ENCODE measurements at regions not wholly inside any gene's neighbourhood (a gene's known extent, or its start where the extent isn't known, plus 50 kb on each side); places are given as distances from the start of the nearest gene placed in this dataset.

DNA sequence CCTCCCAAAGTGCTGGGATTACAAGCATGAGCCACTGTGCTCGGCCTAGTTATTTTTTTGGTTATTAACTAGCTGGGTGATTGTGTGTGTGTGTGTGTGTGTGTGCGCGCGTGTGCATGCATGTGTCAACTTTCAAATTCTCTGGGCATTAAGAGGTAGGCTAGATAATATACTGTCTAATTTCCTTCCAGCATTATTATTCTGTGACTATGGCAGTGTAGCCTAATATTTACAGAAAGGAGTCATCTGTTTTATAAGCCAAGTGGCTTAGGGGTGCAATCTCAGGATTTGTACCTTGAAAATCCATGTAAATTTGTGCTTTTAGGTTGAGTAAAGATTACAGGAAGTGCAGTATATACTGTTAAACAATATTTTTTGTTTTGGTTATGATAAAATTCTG is 85.1 kb upstream of the ZBTB20 start:
- H3K27me3 Mint-ChIP-seq (ENCODE audit: low read depth): no peaks in the 10 kb centered on the region
- H3K4me1 Mint-ChIP-seq: no peaks in the 10 kb centered on the region
- TF ChIP-seq, protein P1, sequence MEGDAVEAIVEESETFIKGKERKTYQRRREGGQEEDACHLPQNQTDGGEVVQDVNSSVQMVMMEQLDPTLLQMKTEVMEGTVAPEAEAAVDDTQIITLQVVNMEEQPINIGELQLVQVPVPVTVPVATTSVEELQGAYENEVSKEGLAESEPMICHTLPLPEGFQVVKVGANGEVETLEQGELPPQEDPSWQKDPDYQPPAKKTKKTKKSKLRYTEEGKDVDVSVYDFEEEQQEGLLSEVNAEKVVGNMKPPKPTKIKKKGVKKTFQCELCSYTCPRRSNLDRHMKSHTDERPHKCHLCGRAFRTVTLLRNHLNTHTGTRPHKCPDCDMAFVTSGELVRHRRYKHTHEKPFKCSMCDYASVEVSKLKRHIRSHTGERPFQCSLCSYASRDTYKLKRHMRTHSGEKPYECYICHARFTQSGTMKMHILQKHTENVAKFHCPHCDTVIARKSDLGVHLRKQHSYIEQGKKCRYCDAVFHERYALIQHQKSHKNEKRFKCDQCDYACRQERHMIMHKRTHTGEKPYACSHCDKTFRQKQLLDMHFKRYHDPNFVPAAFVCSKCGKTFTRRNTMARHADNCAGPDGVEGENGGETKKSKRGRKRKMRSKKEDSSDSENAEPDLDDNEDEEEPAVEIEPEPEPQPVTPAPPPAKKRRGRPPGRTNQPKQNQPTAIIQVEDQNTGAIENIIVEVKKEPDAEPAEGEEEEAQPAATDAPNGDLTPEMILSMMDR (IDR thresholded peaks at IDR 0.05; ENCODE audit: unreplicated experiment in 3 of 3): no peak
- no peak overlapping the region for H3K4me3 Mint-ChIP-seq
- H3K9me3 Mint-ChIP-seq: no peaks in the 10 kb centered on the region
- H3K36me3 Mint-ChIP-seq (ENCODE audit: low read depth): no peaks in the 10 kb centered on the region
- H3K27ac Mint-ChIP-seq: no peak overlapping the region

DNA sequence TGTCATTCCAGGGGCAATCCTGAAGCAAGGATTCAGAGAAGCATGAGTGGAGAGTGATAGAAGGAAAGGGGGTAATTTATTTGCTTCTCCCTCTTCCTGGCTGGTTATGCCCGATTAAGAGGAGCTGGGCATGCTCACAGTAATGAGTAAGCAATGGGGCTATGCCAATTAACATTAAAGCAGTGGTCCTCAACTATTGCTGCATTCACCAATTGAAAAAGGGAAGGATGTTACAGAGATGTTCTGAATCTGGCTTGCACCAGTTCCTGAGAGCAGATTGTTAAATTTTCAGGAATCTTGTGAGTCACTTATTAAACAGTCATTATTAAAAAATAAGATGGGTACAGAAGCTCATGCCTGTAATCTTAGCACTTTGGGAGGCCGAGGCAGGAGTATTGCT is 85.9 kb upstream of the ZBTB20 start:
- H3K4me3 Mint-ChIP-seq: no peak overlapping the region
- no peaks in the 10 kb centered on the region for H3K27me3 Mint-ChIP-seq (ENCODE audit: low read depth)
- no peaks in the 10 kb centered on the region for H3K9me3 Mint-ChIP-seq
- no peak overlapping the region for H3K27ac Mint-ChIP-seq
- H3K36me3 Mint-ChIP-seq (ENCODE audit: low read depth): no peaks in the 10 kb centered on the region
- TF ChIP-seq, protein P1 (IDR thresholded peaks at IDR 0.05; ENCODE audit: unreplicated experiment in 3 of 3): no peak
- no peaks in the 10 kb centered on the region for H3K4me1 Mint-ChIP-seq

DNA sequence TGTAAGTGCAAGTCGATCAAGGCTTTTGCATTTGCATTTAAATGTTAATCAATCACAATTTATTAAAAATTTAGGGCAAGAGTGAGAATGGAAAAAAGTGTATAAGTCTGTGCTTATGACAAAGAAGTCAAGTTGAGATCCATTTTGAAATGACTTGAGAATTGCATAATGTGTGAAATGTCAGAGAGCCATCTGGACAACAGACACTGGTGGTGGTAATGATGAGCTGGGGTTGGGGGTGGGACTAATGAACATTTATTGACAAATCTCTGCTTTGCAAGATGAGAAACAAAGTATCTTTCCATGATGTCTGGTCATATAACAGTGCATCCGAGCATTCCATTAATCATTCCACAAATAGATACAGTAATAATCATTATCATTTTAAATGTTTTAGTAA is 89.4 kb upstream of the ZBTB20 start:
- Mint-ChIP-seq H3K36me3 (ENCODE audit: low read depth) (no peaks in the 10 kb centered on the region), H3K27me3 (ENCODE audit: low read depth) (no peaks in the 10 kb centered on the region), H3K4me1 (no peaks in the 10 kb centered on the region), H3K4me3 (no peak overlapping the region), H3K9me3 (no peaks in the 10 kb centered on the region), H3K27ac (no peak overlapping the region)
- TF ChIP-seq, protein P1 (IDR thresholded peaks at IDR 0.05; ENCODE audit: unreplicated experiment in 3 of 3): no peak

DNA sequence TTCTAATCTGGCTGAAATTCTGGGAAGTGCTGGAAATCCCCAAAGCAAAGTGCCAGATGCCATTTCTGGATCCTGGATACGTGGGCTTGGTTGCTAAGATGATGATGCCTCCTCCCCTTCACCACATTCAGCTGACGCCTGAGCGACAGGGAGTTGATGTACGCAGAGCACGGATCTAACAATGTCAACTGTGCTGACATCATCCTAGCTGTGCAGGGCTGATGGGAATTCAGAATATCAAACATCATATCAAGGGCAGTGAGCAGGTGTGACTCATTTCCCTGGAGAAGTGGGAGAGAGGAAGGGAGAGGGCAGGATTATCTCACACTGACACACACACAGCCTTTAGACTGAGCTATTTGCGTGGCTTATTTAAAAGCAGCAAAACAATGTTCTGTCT is 92.6 kb upstream of the ZBTB20 start:
- Mint-ChIP-seq H3K4me1 (no peaks in the 10 kb centered on the region), H3K4me3 (no peak overlapping the region), H3K36me3 (ENCODE audit: low read depth) (no peaks in the 10 kb centered on the region), H3K27ac (no peak overlapping the region), H3K9me3 (no peaks in the 10 kb centered on the region), H3K27me3 (ENCODE audit: low read depth) (no peaks in the 10 kb centered on the region)
- TF ChIP-seq, protein P1 (IDR thresholded peaks at IDR 0.05; ENCODE audit: unreplicated experiment in 3 of 3): no peak

DNA sequence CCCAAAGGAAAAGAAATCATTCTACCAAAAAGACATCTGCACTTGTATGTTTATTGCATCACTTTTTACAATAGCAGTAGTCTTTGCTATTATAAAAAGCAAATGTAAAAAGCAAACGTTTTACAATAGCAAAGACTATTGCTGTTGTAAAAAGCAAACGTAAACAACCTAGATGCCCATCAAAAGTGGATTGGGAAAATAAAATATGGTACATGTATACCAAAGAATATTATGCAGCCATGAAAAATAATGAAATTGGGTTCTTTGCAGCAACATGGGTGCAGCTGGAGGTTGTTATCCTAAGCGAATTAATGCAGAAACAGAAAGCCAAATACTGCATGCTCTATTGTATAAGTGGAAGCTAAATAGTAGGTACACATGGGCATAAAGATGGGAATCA is 97.3 kb upstream of the ZBTB20 start:
- Mint-ChIP-seq H3K4me1 (no peaks in the 10 kb centered on the region), H3K9me3 (no peaks in the 10 kb centered on the region), H3K36me3 (ENCODE audit: low read depth) (no peaks in the 10 kb centered on the region), H3K27ac (no peak overlapping the region), H3K4me3 (no peak overlapping the region), H3K27me3 (ENCODE audit: low read depth) (no peaks in the 10 kb centered on the region)
- TF ChIP-seq, protein P1 (IDR thresholded peaks at IDR 0.05; ENCODE audit: unreplicated experiment in 3 of 3): no peak

DNA sequence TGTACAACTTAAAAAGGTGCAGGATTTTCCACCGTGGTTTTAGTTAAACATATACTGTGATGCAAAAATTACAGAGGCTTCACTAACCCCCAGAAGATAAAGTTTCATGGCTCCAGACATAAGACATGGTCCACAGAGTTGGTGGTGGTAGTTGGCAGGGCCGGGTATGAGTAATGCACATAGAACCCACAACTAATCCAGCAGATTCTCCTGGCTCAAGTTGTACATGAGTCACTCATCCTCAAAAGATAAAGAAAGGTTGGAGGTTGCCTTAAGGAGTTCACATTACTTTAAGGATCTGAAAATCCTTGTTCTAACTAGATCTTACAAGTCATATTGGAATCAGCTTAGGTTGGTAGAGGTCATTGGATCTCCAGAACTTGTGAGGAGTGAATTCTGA is 98.3 kb upstream of the ZBTB20 start:
- H3K27me3 Mint-ChIP-seq (ENCODE audit: low read depth): no peaks in the 10 kb centered on the region
- H3K4me1 Mint-ChIP-seq: no peaks in the 10 kb centered on the region
- TF ChIP-seq, protein P1 (IDR thresholded peaks at IDR 0.05; ENCODE audit: unreplicated experiment in 3 of 3): no peak
- no peak overlapping the region for H3K27ac Mint-ChIP-seq
- H3K4me3 Mint-ChIP-seq: no peak overlapping the region
- H3K9me3 Mint-ChIP-seq: no peaks in the 10 kb centered on the region
- H3K36me3 Mint-ChIP-seq (ENCODE audit: low read depth): no peaks in the 10 kb centered on the region

Data from nephron (organoid).